ENCODE measurements at regions not wholly inside any gene's neighbourhood (a gene's known extent, or its start where the extent isn't known, plus 50 kb on each side); places are given as distances from the start of the nearest gene placed in this dataset.

DNA sequence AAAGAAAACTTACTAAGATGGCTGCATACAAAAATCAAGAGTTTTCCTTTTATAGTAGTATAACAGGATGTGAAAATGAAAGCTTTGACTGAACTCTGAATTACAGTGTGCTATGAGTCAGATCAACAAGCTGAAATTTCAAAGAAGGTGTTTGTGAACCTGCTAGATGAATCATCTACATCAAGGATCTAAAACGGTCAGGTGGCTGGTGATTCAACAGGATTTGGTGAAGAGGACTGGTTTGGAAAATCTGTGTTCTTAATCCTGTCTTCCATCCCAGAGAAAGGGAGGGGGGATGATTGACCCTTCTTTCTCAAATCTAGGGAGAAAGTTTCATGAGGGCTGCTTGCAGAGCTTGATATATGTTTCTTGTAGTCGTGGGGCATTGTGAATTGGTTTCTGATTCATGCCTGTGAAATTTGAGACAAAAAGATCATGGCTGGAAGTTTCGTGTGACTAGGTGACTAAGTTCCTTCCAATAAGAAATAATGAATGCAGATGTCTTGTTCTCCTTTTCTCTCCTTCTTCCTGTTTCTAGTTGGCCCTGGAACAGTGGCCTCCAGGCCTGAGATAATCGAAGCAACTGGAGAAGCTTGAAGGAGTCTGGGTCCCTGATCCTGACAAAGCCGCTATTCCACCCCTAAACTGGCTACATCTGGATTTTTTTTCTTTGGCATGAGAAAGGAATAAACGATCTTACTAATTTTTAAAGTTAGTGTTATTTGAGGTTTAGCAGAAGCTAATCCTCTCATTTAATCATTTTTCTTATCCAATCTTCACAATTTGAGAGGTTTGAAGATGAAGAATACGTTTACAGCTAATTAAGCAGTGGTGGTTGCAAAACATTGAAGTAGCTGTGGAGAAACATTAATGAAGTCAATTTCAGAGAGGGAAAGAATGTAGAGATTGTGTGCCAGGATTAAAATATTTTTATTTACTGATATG is 67.2 kb downstream of the MRPS30 start:
- FAIRE-seq (no peak), ATAC-seq (no peak), DNase-seq (ENCODE audit: low spot score) (peak; percentile 51)
- no peak overlapping the region for H3K9ac ChIP-seq (ENCODE audit: insufficient read depth, low read depth, low read length)
- BruUV-seq (replicated peaks) = no TSS peak
- H3K79me2 ChIP-seq (ENCODE audit: insufficient read depth, low read length) = no peaks in the 10 kb centered on the region
- in situ Hi-C loops (cut with HindIII; ENCODE audit: extremely low pct_ligation_motif_present, low pct_unique_long_range_greater_than_20kb) (no loop called here), intact Hi-C loops (cut with micrococcal nuclease; ENCODE audit: unreplicated experiment) (no loop called here)
- ChIA-PET CTCF (ENCODE audit: low intra/inter-chr PET ratio, low total read pairs) (no interaction called here), POLR2A (no interaction called here)
- H3K4me1 ChIP-seq (ENCODE audit: insufficient read depth, low read length) = no peaks in the 10 kb centered on the region
- 3% methylated on average over 7 of the region's 7 CpGs for WGBS (ENCODE audit: low lambda C conversion rate)
- H3K4me3 ChIP-seq (replicated peaks in 1 of 3; ENCODE audit: insufficient read depth in 1 of 3, low read depth in 2 of 3, low read length in 3 of 3) = no peak overlapping the region
- H3K36me3 ChIP-seq (replicated peaks in 1 of 2; ENCODE audit: control insufficient read depth in 1 of 2, insufficient read depth in 2 of 2, low read length in 2 of 2) = no peaks in the 10 kb centered on the region
- no peaks in the 10 kb centered on the region for H3K27me3 ChIP-seq (ENCODE audit: control insufficient read depth in 1 of 2, insufficient read depth in 2 of 2, low read length in 2 of 2)
- no peak overlapping the region for H2AFZ ChIP-seq (ENCODE audit: low read length)
- TF ChIP-seq REPIN1 (CRISPR knock-in tag; IDR thresholded peaks at IDR 0.05; ENCODE audit: borderline replicate concordance, low read depth) (no peak), FOSL2 (CRISPR knock-in tag; IDR thresholded peaks at IDR 0.05) (peak; percentile 74)
- TF ChIP-seq, protein P1, sequence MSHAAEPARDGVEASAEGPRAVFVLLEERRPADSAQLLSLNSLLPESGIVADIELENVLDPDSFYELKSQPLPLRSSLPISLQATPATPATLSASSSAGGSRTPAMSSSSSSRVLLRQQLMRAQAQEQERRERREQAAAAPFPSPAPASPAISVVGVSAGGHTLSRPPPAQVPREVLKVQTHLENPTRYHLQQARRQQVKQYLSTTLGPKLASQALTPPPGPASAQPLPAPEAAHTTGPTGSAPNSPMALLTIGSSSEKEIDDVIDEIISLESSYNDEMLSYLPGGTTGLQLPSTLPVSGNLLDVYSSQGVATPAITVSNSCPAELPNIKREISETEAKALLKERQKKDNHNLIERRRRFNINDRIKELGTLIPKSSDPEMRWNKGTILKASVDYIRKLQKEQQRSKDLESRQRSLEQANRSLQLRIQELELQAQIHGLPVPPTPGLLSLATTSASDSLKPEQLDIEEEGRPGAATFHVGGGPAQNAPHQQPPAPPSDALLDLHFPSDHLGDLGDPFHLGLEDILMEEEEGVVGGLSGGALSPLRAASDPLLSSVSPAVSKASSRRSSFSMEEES (CRISPR knock-in tag; IDR thresholded peaks at IDR 0.05) = peak; percentile 65
- no peak overlapping the region; the same call in 1 of the 2 replicates for H3K4me2 ChIP-seq (ENCODE audit: low read depth, low read length)
- H4K20me1 ChIP-seq (ENCODE audit: insufficient read depth, low read length) = no peaks in the 10 kb centered on the region
- no peaks in the 10 kb centered on the region for H3K9me3 ChIP-seq (ENCODE audit: low read length)
- no peak overlapping the region for H3K27ac ChIP-seq (ENCODE audit: extremely low read length, insufficient read depth, low read length)

DNA sequence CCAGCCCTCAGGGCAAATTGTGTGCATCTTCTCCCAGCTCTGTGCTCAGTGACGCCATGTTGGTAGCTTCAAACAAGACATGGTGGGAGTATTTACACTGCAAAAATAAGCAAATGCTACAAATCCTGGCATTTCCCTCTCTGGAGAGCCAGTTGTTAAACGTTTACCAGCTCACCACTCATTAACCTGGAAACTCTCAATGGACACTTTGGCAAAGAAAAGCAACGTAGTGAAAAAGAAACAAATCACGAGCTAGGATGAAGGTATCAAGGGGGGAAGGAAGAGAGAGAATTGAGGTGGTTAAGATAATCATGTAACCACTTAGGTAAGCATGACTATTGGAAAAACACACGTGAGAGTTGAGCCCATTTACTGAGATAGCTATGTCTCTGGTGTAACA is 72.5 kb downstream of the MRPS30 start:
- no TSS peak for BruUV-seq (replicated peaks)
- TF ChIP-seq, protein P2, sequence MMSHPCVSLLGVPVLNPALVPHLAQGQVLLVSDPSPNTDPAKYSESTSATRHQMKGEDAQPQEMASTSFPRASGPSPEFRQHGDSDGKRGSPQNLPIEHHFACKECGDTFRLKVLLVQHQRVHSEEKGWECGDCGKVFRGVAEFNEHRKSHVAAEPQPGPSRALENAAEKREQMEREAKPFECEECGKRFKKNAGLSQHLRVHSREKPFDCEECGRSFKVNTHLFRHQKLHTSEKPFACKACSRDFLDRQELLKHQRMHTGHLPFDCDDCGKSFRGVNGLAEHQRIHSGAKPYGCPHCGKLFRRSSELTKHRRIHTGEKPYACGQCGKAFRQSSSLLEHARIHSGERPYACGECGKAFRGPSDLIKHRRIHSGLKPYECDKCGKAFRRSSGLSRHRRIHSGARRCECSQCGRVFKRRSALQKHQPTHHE (CRISPR knock-in tag; IDR thresholded peaks at IDR 0.05; ENCODE audit: borderline replicate concordance) = no peak
- 0 out of 2 replicates have a peak, but pooled peaks have one; percentile 53 for TF ChIP-seq ZNF644 (CRISPR knock-in tag; IDR thresholded peaks at IDR 0.05; ENCODE audit: low read depth)
- no peak for TF ChIP-seq ZNF607 (CRISPR knock-in tag; IDR thresholded peaks at IDR 0.05; ENCODE audit: borderline replicate concordance)
- TF ChIP-seq, protein P3, sequence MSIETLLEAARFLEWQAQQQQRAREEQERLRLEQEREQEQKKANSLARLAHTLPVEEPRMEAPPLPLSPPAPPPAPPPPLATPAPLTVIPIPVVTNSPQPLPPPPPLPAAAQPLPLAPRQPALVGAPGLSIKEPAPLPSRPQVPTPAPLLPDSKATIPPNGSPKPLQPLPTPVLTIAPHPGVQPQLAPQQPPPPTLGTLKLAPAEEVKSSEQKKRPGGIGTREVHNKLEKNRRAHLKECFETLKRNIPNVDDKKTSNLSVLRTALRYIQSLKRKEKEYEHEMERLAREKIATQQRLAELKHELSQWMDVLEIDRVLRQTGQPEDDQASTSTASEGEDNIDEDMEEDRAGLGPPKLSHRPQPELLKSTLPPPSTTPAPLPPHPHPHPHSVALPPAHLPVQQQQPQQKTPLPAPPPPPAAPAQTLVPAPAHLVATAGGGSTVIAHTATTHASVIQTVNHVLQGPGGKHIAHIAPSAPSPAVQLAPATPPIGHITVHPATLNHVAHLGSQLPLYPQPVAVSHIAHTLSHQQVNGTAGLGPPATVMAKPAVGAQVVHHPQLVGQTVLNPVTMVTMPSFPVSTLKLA (IDR thresholded peaks at IDR 0.05) = 0 out of 2 replicates have a peak, but pooled peaks have one; percentile 5
- POLR2A ChIA-PET = no interaction called here
- under 1% methylated on average over 5 of the region's 5 CpGs for WGBS (ENCODE audit: low lambda C conversion rate)
- H3K79me2 ChIP-seq (ENCODE audit: insufficient read depth, low read length) = no peaks in the 10 kb centered on the region
- no peak overlapping the region for H3K27ac ChIP-seq (ENCODE audit: extremely low read length, insufficient read depth, low read length)
- H3K4me1 ChIP-seq (ENCODE audit: insufficient read depth, low read length) = no peaks in the 10 kb centered on the region
- in situ Hi-C loops (cut with HindIII; ENCODE audit: extremely low pct_ligation_motif_present, low pct_unique_long_range_greater_than_20kb) = no loop called here
- H3K9ac ChIP-seq (ENCODE audit: insufficient read depth, low read depth, low read length) = no peak overlapping the region
- H3K4me3 ChIP-seq (replicated peaks in 1 of 3; ENCODE audit: insufficient read depth in 1 of 3, low read depth in 2 of 3, low read length in 3 of 3) = no peak overlapping the region
- DNase-seq (ENCODE audit: low spot score) = no peak
- H2AFZ ChIP-seq (ENCODE audit: low read length) = no peak overlapping the region
- ATAC-seq = no peak; the same call in 2 of the 3 replicates
- CTCF ChIA-PET (ENCODE audit: low intra/inter-chr PET ratio, low total read pairs) = no interaction called here
- H3K4me2 ChIP-seq (ENCODE audit: low read depth, low read length) = no peak overlapping the region; the same call in 1 of the 2 replicates
- no peaks in the 10 kb centered on the region for H4K20me1 ChIP-seq (ENCODE audit: insufficient read depth, low read length)
- H3K27me3 ChIP-seq (ENCODE audit: control insufficient read depth in 1 of 2, insufficient read depth in 2 of 2, low read length in 2 of 2) = no peaks in the 10 kb centered on the region
- intact Hi-C loops (cut with micrococcal nuclease; ENCODE audit: unreplicated experiment) = no loop called here
- no peaks in the 10 kb centered on the region for H3K9me3 ChIP-seq (ENCODE audit: low read length)
- H3K36me3 ChIP-seq (replicated peaks in 1 of 2; ENCODE audit: control insufficient read depth in 1 of 2, insufficient read depth in 2 of 2, low read length in 2 of 2) = no peaks in the 10 kb centered on the region
- FAIRE-seq = no peak
